RPMI7951 (cell line): ENCODE measurements at regions not wholly inside any gene's neighbourhood (a gene's known extent, or its start where the extent isn't known, plus 50 kb on each side); places are given as distances from the start of the nearest gene placed in this dataset.
"Not testable (repeated sequence)": the region's sequence is repeated elsewhere in the genome, so short reads cannot be mapped to it uniquely, and the experiment has no call there.

Source experiments
- DNase-seq: peaks from one replicate; pipeline ENCODE4 v3.0.0-alpha.2; 2012; ENCODE audit warnings: low read depth

- peak; percentile 99 for DNase-seq
Observed at GRCh38 chr3:153221748-153222162, 59.7 kb downstream of the RAP2B start.

- DNase-seq, result not testable (repeated sequence)
Observed at GRCh38 chr3:153226877-153227276, 64.9 kb downstream of the RAP2B start.

GRCh38 chr3:153230427-153230826 is 68.4 kb downstream of the RAP2B start:
- not testable (repeated sequence) for DNase-seq

GRCh38 chr3:153231245-153231644 is 69.2 kb downstream of the RAP2B start:
- not testable (repeated sequence) for DNase-seq

DNA sequence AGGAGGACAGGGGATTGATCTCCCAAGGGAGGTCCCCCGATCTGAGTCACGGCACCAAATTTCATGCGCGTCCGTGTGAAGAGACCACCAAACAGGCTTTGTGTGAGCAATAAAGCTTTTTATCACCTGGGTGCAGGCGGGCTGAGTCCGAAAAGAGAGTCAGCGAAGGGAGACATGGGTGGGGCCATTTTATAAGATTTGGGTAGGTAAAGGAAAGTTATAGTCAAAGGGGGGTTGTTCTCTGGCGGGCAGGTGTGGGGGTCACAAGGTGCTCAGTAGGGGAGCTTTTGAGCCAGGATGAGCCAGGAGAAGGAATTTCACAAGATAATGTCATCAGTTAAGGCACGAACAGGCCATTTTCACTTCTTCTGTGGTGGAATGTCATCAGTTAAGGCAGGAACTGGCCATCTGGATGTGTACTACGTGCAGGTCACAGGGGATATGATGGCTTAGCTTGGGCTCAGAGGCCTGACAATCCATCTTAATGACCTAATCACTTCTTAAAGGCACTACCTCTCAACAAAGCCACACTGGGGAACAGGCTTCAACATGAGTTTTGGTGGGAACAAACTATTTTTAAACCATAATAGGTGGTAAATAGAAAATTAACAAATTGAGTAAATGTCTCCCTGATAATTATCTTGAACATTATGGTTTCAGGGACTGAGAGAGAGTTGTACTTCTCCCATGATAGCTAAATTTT is 70.2 kb downstream of the RAP2B start:
- not testable (repeated sequence) for DNase-seq

DNA sequence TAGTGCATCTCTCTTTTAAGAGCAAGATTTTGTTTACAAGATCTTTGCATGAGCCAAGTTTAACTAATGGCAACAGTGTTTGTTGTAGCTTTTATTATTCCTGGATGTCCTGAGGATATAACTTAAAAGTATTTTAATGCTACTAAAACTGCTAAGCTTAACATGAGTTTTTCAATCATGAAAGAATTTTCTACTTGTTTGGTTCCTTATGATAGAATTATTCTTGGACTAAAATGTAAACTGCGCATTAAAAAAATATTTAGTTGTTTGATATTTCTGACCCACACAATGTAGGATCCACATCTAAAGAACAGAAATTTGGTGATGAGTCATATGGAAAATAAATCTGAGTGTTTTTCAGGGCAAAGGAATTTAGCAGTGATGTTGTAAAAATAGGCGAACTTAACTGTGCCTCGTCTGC is 70.8 kb downstream of the RAP2B start:
- peak; percentile 42 for DNase-seq

- DNase-seq, result no peak
Observed at GRCh38 chr3:153233986-153234385, 72.0 kb downstream of the RAP2B start.

- no peak for DNase-seq
Observed at GRCh38 chr3:153242896-153243295, 80.9 kb downstream of the RAP2B start.

DNA sequence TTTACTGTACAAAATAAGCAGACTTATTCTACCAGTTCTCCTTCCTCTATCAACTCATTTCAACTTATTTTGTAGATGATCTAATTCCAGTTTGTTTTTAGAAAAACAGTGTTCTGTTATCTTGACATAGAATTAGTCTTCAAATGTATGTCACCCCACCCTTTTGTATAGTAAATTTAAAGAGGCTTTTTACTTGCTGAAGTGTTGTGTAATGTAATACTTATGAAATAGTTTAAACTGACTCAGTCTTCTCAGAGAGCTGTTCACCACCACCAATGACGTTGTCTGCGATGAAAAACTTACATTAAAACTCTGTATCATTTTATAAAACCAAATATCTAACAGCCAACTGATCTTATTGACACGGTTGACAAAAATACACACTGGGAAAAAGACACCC is 82.9 kb downstream of the RAP2B start:
- DNase-seq, result no peak

DNA sequence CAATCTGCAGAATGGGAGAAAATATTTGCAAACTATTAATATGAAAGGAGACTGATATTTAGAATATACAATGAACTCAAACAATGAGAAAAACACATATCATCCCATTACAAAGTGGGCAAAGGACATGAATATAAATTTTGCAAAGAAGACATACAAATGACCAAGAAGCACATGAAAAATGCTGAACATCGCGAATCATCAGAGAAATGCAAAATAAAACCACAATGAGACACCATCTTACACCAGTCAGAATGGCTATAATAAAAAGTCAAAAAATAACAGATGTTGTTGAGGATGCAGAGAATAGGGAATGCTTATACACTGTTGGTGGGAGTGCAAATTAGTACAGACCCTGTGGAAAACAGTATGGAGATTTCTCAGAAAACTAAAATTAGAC is 83.6 kb downstream of the RAP2B start:
- no peak for DNase-seq

DNA sequence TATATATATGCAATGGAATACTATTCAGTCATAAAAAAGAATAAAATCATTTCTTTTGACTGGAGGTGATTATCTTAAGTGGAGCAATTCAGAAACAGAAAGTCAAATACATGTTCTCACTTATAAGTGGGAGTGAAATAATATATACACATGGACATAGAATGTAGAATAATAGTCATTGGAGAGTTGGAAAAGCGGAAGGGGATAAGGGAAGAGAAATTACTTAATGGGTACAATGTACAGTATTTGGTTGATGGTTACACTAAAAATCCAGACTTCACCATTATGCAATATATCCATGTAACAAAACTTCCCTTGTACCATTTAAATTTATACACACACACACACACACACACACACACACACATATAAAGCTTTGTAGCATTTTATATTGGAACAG is 84.3 kb downstream of the RAP2B start:
- DNase-seq, result no peak

DNA sequence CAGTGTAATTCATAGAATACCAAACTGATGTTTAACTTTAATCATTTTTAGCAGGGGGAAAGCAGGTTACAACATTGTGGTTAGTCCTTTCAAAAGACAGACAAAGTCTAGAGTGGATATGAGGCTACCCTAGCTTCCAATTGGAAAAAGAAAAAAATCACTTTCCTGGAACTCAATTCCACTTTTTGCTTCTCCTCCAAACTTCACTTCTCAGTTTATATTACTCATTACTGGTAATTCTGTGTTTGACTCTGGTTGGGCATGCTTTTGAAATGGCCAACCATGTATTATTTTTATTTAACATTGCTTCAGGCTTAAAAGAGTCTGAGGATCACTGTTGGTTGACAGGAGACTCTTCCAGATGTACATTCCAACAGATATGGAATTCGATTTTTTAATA is 84.8 kb downstream of the RAP2B start:
- DNase-seq, result peak; percentile 46

DNA sequence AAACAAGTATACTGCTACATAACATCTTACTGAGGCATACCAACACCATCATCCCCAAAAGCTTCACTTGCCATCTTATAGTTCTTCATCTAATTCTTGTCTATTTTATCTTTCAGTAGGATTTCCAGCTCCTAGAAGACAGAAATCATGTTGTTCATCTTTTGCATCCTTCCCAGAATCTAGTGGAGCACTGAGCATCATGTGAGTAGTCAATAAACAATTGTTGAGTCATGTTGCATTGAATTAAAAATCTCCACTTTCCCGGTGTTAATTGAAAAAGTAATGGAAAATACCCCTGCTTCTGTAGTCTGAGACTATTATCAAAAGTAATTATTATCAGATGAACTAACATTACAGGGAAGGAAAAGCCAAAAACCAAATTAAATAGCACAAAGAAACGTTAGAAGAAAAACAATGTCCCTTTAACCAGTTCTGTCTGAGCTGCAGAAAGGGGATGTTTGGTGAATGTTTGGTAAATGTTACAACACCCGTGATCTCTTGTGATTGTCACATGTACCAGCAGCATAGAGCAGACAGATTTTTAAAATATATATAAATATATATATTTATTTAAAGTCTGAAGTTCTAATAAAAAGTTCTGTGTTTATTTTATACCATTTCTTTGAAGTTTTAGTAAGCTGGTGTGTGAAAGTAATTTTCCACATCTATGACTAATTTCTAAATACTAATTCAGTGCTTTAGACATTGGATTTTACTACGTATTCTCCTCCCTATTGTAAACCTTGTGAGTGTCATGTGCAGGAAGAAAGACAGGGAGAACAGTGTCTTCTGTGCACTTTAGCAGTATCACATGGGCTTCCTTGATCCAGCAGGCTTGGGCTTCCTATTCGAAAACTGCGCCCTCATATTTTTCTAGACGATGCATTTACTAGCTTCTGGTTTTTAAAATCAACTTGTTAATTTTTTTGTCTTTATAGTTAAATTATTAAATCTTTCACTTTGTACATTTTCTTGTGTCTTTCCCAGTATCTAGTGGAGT is 85.6 kb downstream of the RAP2B start:
- no peak for DNase-seq

- DNase-seq, result not testable (repeated sequence)
Observed at GRCh38 chr3:153248835-153249234, 86.8 kb downstream of the RAP2B start.

- DNase-seq, result no peak
Observed at GRCh38 chr3:153249906-153250305, 87.9 kb downstream of the RAP2B start.

GRCh38 chr3:153250446-153250845 is 88.4 kb downstream of the RAP2B start:
- no peak for DNase-seq

DNA sequence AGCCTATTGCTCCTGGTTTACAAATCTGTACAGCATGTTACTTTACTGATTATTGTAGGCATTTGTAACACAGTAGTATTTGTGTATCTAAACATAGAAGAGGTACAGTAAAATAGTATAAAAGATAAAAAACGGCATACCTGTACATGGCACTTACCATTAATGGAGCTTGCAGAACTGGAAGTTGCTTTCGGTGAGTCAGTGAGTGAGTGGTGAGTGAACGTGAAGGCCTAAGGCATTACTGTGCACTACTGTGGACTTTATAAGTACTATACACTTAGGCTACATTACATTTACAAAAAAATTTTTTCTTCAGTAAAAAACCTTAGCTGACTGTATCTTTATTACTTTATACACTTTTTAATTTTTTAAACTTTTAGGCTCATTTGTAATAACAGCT is 90.9 kb downstream of the RAP2B start:
- DNase-seq, result peak; percentile 23

- DNase-seq, result no peak
Observed at GRCh38 chr3:153254361-153254760, 92.3 kb downstream of the RAP2B start.

DNA sequence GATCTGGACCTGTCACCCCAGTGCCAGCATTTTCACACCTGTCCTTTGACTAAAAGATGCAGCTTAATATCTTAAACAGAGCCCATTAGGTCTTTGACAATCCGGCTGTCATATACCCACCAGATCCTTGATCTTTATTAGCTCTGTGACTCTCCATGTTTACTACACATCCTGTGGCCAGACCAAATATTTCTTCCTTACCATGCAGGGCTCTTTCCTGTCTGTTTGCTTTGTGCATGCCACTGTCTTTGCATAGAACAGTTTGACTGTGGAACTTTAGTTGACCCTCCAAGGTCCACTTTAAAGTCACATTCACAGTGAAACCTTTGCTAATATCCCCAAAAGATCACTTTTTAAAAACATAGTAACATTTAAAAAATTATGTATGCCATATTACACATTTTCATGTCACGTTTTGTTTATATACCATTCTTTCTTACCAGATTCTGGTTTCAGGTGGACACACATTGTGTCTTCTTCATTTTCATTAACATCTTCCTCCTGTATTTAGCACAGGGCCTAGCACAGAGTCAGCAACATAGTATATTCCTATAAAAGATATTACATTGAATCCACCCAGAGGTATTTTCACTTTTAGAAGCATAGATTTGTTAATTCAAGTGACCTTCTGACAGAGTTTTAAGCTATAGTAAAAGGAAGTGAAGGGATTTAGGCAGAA is 95.8 kb downstream of the RAP2B start:
- DNase-seq, result no peak

- no peak for DNase-seq
Observed at GRCh38 chr3:153259956-153260355, 97.9 kb downstream of the RAP2B start.

DNA sequence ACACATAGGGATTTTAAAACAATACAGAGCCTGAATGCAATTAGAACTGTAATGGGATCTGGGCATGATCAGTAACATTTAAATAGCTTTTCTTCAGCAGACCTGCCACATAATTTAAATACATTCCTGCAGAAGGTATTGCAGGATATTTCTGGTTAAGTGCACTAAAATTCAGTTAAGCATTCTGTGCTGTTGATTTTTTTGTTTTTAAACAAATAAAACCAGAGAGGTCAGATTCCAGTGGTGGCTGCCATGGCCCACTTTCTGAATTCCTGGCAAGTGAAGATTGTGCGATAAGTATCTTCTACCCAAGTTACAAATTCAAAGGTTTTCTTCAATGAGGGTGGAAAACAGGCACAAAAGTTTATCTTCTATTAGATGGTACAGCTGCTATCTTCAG is 98.7 kb downstream of the RAP2B start:
- DNase-seq, result no peak

GRCh38 chr3:153266619-153267018 is 104.6 kb downstream of the RAP2B start:
- no peak for DNase-seq
